Keratinocyte (primary cell): ENCODE measurements at regions not wholly inside any gene's neighbourhood (a gene's known extent, or its start where the extent isn't known, plus 50 kb on each side); places are given as distances from the start of the nearest gene placed in this dataset.

Experiments
- EZH2 ChIP-seq: IDR thresholded peaks from one replicate; pipeline ENCODE4 v1.6.1; 2012; ENCODE audit warnings: inconsistent platforms, mild to moderate bottlenecking, low read length, moderate library complexity
- TF ChIP-seq, protein P1 (sequence below), 3 experiments: IDR thresholded peaks in 1 of 3; conservative IDR thresholded peaks in 1 of 3; optimal IDR thresholded peaks in 1 of 3; 2 replicates in 2 of 3; 3 replicates in 1 of 3; pipeline versions ENCODE3 to v1.5.1; 2011; ENCODE audit warnings: low read length in 3 of 3, mild to moderate bottlenecking in 3 of 3, moderate library complexity in 2 of 3, control low read depth in 1 of 3, inconsistent platforms in 1 of 3; ENCODE audit not compliant: insufficient read depth in 2 of 3; ENCODE audit errors: extremely low read depth in 1 of 3

DNA sequence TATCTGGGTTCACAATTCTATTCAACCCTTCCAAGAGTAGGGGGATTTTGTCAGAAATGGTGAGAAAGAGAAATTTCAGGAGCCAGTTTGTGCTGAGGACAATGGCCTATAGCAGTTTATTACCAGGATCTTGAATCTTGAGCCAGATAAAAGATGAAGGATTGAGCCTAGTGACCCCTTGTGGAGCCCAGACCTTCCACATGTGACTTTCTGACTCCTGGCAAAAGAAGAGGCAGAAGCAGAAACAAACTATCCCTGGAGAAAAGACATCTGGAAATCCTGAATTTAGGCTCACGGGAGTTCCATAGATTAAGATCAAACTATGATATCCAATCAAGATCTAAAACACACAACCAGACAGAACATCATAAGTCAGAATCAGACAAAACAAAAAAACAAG, 60.9 kb upstream of the CHRM2 start:
- TF ChIP-seq, protein P1, sequence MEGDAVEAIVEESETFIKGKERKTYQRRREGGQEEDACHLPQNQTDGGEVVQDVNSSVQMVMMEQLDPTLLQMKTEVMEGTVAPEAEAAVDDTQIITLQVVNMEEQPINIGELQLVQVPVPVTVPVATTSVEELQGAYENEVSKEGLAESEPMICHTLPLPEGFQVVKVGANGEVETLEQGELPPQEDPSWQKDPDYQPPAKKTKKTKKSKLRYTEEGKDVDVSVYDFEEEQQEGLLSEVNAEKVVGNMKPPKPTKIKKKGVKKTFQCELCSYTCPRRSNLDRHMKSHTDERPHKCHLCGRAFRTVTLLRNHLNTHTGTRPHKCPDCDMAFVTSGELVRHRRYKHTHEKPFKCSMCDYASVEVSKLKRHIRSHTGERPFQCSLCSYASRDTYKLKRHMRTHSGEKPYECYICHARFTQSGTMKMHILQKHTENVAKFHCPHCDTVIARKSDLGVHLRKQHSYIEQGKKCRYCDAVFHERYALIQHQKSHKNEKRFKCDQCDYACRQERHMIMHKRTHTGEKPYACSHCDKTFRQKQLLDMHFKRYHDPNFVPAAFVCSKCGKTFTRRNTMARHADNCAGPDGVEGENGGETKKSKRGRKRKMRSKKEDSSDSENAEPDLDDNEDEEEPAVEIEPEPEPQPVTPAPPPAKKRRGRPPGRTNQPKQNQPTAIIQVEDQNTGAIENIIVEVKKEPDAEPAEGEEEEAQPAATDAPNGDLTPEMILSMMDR (optimal IDR thresholded peaks at IDR 0.05 in 1 of 3, IDR thresholded peaks at IDR 0.05 in 1 of 3, conservative IDR thresholded peaks at IDR 0.05 in 1 of 3; ENCODE audit: extremely low read depth in 1 of 3, insufficient read depth in 2 of 3, low read length in 3 of 3), result no peak
- TF ChIP-seq EZH2, result no peak
